COR-L47 (cell line): ENCODE measurements at regions not wholly inside any gene's neighbourhood (a gene's known extent, or its start where the extent isn't known, plus 50 kb on each side); places are given as distances from the start of the nearest gene placed in this dataset.
"Not testable (repeated sequence)": the region's sequence is repeated elsewhere in the genome, so short reads cannot be mapped to it uniquely, and the experiment has no call there.

Source experiments
- DNase-seq: peaks from one replicate; lab custom pipeline; 2025; lab: John Stamatoyannopoulos, UW

DNA sequence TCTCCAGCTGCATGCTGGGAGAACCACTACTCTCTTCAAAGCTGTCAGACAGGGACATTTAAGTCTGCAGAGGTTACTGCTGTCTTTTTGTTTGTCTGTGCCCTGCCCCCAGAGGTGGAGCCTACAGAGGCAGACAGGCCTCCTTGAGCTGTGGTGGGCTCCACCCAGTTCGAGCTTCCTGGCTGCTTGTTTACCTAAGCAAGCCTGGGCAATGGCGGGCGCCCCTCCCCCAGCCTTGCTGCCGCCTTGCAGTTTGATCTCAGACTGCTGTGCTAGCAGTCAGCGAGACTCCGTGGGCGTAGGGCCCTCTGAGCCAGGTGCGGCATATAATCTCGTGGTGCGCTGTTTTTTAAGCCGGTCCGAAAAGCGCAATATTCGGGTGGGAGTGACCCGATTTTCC is 215.0 kb downstream of the STIM2 start:
- DNase-seq: not testable (repeated sequence)

DNA sequence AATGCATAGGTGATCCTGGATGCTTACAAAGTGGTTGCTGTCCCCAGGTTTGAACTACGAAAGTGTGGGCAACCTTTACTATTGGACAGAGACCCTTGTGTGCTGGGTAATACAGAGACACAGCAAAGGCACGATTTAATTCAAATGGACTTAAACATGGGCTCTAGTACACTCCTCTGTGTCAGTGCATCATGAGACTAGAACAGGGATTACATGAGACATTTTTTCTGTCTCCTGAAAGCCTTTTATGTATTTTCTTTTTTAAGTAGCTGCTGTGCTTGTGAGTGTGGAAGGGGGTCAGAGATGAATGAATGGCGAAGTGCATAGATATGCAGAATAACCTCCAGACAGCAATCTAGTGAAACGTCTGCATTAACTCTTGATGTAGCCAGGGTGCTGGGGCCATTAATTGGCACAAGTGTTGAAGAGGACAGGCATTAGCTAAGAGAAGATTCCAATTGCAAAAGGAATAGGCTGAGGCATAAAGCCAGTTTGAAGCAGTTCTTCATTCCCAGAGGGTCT is 218.4 kb downstream of the STIM2 start:
- DNase-seq: no peak

DNA sequence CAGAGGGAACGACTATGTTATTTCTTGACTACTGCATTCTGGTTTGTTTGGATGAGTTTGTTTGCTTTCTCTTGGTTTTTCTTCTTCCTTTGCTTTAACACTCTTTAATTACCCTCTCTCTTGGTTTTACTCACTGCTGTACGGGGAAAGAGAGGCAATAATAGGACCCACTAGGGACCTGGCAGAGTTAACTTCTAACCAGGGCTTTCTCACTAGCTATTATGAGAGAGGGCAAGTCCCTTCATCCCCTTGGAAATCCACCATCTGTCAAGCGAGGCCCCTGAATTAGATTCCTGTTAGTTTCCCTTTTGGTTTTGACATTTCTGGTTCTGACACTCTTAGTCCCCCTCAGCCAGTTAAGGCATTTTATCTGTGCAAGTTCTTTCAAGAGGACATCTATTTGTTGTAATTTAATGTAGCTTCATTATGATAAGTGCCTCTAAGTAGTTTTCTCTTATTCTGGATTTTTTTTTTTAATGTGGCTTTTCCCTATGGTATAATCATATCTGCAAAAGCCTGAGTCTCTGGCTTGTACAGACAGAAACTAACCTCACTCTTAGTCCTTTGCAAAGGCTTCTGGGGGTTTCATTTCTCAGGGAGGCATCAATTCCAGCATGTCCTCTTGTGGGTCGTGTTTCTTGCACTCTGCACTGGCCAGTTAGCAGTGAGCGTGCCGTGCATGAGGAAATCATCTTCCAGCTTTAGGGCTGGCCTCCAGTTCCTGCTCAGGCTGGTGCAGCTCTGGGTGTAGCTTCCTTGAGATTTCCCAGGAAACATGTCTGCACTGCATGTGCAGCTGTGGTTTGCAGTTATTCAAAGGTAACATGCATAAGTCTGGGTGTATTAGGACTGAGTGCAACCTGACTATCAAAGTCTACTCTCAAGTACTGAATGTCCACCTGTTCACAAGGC is 221.3 kb downstream of the STIM2 start:
- DNase-seq: no peak

DNA sequence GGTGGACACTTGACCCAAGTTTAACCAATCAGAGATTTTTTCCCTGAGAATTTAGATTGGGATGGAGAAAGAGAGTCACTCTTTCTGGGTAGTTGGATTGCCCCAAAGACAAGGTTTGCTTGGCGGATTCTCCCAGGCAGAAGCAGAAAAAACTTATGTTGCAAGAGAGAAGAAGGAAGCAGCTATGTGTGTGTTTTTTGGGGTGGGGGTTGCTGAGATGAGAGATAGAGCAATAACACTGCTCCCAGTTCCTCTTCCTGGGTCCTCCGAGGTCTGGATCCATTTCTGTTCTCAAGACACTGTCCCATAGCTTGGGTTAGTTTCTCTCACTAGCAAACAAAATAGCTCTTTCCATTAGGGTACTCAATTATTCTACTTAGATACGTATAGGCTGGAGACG is 222.1 kb downstream of the STIM2 start:
- no peak for DNase-seq

DNA sequence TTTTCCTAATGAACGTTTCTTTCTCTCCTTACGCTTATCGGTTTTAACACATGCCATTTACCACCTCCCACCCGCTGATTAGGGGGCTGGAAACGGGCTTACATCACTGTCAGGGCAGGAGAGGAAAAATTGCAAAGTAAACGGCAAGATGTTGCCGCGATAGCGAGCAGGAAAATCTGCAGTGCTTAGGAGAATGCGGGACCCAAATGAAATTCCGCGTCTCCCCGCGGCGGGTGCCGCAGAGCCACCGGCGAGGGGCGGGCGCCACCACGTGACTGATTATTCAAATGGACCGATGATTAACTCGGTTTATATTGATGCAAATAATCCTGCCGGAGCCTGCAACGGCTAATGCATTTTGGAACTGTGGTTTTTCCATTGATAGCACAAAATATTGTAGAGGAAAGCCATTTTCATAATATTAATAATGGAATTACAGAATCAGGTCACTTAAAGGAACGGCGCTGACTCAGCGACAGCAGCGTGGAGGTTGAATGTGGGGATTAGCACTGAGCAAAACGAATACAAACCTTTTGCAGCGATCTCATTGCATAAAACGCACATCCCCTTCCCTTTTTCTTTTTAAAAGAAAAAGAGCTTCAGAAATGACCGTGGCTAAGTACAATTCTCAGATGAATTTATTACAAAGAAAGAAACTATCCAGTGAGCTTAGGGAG is 224.2 kb downstream of the STIM2 start:
- DNase-seq: peak; percentile 39

DNA sequence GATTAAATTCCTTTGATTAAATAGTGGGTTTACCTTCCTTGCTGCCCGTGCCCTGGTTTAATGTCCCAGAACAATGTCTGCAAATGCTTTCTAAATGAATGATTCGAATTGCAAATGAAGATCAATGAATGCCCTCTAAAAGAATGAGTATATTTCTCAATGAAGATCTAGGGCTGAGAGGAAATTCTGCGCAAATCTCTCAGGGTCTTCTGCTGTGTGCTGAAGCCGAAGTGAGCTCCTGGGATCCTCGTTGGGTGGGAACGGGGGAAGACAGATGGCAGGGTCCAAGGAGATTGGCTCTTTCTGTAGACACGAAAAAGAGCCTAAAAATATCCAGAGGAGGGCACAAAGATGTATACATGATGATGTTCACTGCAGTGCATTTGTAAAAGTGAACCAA is 224.8 kb downstream of the STIM2 start:
- no peak for DNase-seq

DNA sequence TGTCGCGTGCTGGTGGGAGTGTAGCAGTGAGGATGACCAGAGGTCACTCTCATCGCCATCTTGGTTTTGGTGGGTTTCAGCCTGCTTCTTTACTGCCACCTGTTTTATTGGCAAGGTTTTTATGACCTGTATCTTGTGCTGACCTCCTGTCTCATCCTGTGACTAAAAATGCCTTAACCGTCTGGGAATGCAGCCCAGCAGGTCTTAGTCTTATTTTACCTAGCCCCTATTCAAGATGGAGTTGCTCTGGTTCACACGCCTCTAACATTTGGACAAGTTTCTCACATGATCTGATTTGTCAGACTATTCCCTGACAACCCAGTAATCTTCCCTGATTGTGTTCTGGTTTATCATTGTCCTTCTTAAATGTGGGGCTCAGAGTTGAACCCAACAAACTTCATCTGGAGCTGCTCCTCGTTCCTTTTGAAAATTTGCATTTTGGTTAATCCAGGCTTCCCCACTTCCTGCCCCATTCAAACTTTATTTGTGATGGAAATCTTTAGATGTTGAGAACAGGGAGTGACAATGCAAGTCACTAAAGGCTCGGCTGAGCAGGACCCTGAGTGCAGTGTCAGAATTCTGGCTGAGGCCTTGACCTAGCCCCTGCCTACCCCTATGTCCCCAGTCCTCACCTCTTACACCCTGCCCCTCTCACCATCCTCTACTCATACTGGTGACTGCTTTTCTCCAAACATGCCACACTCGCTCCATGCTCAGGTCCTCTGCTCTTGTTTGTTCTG is 226.8 kb downstream of the STIM2 start:
- no peak for DNase-seq

DNA sequence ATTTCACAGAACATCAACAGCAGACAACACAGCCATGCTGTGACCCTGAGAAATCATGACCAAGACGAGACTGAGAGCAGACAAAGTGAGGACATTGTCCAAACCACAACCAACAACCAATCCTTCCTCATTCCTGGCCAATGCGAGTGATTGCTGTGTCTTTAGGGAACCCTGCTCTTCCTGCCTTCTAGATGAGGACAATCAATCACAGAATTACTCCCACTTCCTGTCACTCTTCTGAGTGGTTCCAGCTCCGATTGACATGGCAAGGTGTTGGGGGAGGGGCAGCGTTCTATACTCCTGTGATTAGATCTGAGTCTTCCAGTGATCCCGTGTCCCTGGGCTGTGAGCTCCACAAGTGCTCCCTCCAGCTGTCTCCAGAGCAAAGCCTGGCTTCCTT is 227.8 kb downstream of the STIM2 start:
- no peak for DNase-seq

DNA sequence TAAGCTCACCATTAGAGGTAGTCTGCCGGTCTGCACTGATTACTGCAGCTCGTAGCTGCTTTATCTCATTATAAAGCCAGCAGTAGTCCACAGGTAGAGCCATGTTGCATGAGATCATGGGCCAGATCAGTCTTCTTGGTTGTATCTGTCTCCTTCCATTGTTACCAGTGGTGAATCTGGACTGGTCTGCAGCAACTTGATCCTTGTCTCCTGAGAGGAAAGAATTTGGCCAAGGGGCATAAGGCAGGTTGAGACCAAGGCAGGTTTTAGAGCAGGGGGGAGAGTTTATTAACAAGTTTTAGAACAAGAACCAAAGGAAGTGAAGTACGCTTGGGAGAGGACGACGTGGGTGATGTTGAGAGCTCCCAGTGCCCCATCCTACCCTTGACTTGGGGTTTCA is 228.5 kb downstream of the STIM2 start:
- no peak for DNase-seq

DNA sequence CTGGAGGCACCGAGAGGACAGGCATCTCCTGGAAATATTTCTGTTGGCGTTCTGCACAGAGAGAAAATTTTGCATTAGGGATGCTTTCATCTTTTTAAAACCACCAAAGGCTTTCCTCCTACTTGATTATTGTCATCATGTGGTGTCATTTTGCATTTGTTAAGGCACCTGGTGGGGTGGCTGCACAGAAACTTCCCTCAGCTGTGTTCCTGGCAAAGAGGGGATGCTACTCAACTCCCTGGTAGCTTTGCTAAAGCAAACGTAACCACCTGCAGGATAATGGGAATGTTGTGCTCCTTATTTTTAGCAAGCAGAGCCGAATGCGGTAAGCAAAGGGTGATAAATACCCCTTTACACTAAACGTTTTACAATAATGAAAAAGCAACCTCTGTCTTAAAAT is 229.8 kb downstream of the STIM2 start:
- peak; percentile 10 for DNase-seq

DNA sequence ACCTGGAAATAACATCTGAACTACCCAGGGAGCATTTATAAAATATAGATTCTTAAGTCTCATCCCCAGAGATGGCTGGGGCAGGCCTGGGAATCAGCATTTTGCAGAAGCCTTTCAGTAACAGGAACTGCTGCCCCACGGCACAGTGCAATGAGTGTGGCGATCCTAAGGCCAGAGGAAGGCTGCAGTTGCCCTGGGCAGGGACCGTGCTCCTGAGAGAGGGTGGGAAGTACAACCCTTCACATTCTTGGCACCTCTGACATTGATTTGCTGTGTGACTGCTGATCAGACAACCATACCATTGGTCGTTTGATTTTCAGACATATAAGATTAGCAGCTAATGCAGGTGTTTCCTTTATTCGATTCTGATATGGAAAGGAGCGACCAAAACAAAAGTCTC is 233.6 kb downstream of the STIM2 start:
- DNase-seq: no peak

DNA sequence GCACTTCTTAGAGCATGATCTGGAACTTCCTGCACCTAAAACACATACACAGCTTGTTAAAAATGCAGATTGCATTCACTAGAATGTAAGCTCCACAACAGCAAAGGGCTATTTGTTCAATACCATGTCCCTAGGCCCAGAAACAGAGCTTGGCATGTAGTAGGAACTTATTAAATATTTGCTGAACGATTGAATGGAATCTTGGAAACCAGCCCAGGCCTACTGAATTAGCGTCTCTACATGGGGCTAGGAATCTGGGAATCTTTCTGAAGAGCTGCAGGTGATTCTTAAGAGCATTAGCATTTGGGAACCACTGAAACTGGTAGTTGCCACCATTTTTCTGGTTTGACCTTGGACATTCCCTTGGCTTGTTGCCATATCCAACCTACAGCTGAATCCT is 234.1 kb downstream of the STIM2 start:
- DNase-seq: peak; percentile 85

DNA sequence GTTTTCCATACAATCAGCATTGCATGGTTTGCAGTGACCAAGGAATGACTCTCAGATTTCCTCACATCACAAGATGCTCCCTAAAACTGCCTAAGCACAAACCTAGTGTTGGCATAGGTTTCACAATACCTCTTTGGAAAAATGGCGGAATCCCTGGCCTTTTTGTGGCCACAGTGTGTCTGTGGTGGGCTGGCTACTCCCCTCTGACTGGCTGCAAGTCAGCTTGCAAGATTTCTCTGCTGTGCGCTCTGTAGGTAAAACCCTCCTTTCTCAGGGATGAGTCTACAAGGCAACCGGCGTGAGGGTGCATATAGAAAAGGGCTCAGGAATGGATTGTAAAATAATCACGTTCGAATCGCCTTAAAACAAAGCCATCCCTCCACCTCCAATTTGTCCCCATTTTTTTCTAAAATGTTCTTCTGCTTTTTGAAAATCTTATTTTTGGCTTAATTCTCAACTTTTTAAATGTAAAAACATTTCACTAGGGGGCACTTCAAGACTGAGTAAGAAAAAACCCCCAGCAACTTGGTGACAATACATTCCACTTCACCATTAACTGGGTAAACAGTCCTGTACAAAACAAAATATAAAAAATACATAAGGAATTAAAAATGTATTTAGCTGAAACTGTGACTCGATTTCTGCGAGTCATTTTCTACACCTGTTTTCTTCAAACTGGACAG is 235.6 kb downstream of the STIM2 start:
- DNase-seq: no peak

DNA sequence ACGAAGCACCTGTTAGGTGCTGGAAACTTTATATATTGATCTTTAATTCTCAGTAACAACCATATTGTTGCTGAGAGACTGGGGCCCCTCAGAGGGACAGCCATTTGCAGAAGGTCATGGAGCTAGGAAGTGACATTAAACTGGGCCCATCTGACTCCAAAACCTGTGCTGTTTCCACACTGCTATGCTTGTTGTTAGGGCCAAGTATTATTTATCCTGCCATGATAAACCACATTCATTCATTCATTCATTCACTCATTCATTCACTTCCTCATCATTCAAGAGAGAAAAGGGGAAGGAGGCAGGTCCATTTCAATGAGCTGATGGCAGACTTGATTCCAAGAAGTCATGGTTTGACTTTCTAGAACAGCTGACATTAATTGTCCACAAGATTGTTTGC is 237.4 kb downstream of the STIM2 start:
- no peak for DNase-seq

DNA sequence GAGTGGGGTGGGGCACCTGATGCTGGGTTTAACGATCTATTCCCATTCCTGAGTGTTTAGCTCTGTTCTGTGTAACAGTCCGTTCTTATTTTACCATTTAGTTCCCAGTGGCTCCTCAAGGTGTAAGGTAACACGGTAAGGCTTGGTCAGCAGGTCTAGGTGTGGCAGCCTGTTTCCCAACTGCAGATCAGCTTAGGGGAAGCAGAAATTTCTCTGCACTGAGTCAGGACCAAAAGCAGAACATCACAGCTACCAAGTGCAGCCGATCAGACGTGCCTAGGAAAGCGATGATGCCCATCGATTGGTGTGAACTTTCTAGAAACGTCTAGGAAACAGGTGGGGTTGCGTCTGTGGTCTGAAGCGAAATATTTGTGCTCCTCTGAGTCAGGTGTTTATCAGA is 240.1 kb downstream of the STIM2 start:
- no peak for DNase-seq

DNA sequence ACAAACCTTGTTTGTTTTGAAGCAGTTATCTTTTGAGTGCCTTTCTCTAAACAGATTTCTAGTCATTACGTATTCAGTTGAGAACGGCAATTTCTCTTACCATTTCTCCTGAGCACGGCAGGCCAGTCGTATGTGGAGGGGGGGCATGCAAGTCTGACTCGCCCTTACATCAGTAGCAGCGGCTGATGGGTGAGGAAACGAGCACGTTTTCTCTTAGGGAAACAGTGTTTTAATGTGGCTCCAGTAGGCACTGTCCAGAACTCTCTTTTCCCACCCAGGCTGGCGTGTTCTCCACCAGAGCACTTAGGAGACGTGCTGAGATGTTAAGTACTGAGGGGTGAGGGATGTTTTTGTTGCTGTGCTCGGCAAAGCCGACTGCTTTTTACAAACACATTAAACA is 240.5 kb downstream of the STIM2 start:
- DNase-seq: no peak

DNA sequence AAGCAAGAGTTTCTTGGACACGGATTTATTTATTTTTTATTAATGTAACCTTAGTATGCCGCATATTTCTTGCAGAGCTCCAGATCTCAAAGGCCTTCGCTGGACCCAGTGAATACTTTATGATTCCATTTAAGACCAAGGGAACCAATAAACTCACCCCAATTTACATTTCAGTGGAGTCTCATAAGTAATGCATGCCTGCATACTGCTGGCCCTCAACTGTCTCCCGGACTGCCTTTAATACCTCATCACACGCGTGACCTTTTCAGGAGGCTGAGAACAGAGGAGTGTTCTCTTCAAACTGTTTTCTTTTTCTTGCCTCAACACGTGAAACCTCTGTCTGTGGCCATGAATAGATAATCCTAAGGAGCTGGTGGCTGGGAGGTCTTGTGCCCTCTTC is 240.9 kb downstream of the STIM2 start:
- no peak for DNase-seq

DNA sequence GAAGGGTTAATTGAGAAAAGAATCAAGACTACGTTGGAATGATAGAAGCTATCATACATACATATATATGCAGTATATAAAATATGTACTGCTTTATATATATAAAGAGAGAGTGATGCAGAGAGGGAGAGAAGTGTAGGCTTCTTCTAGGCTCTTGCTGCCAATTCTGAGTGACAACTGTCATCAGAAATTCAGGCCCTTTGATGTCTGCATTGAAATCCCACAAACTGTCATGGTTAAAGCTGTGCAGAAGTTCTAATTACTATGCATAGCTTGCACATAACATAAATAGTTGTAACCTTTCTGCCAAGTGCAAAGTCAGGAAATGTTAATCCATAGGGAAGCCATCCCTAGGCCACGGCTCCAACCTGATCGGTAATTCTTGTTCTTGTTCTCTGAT is 251.0 kb downstream of the STIM2 start:
- DNase-seq: no peak

DNA sequence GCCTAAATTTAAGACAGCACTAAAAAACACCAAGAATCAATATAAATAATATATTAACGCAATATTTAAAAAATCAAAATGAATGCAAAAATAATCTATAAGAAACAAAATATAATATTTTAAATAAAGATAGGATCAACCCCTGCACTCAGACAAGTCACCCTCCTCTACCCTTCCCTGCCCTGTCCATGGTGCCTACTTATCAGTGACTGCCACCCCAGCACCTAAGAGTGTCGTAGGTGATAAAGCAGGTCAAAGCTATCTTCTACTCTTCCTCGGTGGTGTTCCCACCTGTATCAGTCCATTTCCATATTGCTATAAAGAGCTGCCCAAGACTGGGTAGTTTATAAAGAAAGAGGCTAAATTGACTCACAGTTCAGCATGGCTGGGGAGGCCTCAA is 251.9 kb downstream of the STIM2 start:
- no peak for DNase-seq

DNA sequence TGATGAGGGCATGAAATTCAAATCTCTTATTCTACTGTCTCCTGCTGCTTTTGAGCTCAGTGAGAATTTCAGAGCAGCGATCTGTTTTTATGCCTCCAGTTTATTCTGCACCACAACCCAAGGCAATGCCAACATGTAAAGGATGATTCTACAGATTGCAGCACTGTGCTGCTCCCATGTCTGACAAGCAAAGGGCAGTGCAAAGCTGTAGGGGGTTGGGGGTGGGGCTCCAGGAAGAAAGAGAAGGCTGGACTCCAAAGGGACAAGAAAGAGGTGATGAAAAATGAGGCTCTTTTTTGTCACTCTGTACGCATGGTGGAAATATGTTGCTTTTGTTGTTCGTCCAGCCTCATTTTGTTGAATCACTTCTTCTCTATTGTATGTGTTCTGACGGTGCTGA is 254.6 kb downstream of the STIM2 start:
- no peak for DNase-seq

DNA sequence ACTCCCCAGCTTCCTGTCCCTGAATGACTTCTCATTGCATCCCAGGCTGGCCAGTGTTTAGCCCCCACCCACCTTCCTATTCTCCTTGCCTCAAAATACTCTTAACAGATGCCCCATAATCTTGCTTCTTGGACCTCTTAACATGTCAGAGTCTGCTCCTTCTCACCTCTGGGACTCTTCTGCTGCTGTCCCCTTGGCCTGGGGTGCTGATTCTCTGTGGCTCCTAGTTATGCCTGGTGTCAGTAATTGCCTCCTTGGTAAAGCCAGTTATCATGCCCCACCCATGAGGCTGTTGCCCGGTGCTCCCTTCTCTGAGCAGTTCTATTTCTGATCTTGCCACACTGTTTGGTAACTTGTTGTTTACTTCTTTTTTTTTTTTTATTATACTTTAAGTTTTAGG is 256.8 kb downstream of the STIM2 start:
- no peak for DNase-seq

DNA sequence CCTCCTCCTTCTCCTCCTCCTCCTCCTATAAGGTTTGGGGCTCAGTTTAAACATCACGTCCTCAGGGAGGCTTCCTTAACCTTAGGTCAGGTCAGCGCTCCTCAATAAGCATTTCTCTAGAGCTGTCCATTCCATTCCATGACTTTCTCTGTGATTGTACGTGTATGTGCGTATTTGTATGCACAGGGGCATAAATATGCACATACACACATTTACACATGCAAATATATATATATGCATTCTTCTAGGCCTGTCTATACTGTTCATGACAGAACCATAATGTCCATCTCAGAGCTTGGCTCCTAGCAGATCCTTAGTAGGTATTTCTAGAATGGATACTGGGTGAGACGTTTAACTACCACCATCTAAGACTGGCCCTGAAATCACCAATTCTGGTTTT is 258.6 kb downstream of the STIM2 start:
- DNase-seq: no peak
